GM21528 (cell line): ENCODE measurements at regions not wholly inside any gene's neighbourhood (a gene's known extent, or its start where the extent isn't known, plus 50 kb on each side); places are given as distances from the start of the nearest gene placed in this dataset.

Experiments used
- ATAC-seq: cut with Tn5 transposase; IDR thresholded peaks from one replicate; pipeline ENCODE4 v1.9.1; 2021; ENCODE audit warnings: mild to moderate bottlenecking, moderate library complexity; ENCODE audit not compliant: unreplicated experiment, low FRiP score

DNA sequence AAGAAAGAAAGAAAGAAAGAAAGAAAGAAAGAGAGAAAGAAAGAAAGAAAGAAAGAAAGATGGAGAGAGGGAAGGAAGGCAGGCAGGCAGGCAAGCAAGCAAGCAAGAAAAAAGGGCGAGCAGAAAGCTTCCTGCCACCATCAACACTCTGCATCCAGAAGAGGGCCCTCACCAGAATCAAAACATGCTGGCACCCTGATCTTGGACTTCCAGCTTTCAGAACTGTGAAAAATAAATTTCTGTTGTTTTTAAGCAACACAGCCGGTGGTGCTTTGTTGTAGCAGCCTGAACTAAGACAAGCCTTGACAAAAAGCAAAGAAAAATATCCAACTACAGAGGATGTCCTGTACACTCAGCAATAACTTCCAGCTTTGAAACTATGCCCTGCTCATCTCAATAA is 401.7 kb downstream of the LRATD1 start:
- no peak for ATAC-seq

- ATAC-seq, result no peak
Observed at GRCh38 chr2:15034860-15035259, 402.3 kb downstream of the LRATD1 start.

DNA sequence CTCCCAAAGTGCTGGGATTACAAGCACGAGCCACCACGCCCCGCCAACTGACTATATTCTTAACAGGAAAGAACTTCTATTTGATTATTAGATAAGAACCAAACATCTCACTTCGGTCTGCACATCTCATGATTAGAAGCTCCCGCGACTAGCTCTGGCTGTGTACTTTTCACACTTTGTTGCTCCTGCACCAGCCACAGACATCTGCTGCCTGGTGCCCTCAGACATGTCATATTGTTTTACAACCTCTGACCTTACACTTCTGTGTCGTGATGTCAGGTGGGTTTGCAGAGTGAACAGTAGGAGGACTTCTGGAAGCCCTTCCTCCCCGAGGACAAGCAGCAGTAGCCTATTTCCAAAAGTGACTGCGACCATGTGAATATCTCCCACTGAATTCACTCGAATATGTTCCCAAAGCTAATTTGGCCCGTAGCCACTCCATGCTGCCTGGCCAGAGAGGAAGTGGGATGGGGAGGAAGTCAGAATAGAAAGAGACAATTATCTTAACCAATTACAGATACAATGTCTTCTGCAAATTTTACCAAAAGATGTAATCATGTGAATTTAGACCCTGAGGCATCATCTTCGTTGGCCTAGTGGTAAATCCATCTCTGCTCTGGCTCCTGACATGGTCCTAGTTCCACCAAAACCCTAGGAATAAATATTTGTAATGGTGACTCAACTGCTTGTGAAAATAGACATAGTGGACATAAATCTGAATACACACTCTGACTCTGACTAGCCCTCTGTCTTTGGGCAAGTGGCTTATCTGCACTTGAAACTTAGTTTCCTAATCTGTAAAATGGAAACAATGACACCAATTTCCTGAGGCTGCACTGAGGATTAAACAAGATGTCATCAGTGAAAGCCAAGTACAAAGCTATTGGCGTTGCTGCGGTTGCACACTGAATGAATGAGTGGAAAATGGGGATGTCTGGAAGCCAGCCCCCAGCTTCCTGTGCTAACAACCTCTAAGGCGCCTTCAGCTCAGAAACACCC is 406.1 kb downstream of the LRATD1 start:
- ATAC-seq, result no peak

DNA sequence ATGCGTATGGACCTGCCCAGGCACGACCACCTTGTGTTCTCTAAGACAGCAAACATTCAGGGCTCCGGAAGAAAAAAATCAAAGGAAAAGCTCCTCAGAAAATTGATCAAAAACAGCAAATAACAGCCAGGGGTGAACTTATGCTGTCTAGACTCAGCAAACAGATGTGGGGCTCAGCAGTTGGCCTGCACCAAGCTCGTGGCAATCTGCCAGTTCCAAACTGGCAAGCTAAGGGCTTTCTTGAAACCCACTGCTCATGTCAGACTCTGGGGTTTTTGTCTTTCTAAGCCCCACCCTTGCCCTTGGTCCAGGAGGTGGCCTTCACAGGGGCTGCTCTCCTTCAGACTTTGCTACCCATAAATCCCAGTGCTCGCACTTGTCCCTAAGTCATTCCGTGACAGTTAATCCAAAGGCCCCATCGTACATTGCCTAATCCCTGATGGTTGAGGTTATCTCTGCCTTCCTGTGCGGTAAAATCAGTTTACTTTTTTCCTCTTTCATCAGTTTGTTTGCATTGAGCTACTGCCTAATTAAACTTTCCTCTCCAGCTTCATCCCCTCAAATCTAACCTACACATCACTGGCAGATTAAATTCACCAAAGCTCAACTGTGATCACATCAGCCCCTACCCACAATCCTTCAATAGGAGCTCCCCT is 408.0 kb downstream of the LRATD1 start:
- ATAC-seq, result no peak

DNA sequence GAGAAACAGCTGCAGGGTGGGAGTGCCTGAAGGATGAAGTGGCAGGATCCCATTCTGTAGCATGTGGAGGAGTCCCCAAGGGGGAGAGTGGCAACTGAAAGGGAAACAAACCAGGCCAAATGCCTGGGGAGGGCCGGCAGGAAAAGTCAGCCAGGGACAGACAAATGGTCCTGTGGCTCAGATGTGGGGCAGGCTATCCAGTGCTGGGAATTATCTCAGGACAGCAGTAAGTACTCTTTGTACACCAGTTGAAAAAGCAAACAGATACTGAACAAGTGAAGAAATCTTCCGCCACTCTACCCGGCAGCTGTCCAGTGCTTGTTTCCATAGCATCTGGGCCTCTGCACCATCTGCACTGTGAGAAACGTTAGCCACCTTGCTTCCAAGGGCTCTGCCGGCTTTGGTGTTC is 408.9 kb downstream of the LRATD1 start:
- ATAC-seq, result no peak

DNA sequence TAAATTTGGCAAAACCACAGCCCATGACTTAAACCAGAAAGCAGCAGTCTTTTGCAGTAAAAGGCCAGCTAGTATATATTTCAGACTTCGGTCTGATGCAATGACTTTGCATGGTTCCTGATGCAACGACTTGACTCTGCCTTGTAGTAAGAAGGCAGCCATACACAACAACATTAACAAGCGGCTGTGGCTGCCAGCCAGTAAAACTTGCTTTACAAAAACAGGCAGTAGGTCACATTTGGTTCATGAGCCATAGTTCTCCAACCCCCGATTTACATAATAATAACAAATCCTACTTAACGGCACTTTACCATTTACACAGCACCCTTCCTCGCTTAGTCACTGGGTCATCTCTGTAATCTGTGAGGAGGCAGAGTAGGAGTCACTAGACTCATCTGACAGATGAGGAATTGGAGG is 410.3 kb downstream of the LRATD1 start:
- no peak for ATAC-seq

DNA sequence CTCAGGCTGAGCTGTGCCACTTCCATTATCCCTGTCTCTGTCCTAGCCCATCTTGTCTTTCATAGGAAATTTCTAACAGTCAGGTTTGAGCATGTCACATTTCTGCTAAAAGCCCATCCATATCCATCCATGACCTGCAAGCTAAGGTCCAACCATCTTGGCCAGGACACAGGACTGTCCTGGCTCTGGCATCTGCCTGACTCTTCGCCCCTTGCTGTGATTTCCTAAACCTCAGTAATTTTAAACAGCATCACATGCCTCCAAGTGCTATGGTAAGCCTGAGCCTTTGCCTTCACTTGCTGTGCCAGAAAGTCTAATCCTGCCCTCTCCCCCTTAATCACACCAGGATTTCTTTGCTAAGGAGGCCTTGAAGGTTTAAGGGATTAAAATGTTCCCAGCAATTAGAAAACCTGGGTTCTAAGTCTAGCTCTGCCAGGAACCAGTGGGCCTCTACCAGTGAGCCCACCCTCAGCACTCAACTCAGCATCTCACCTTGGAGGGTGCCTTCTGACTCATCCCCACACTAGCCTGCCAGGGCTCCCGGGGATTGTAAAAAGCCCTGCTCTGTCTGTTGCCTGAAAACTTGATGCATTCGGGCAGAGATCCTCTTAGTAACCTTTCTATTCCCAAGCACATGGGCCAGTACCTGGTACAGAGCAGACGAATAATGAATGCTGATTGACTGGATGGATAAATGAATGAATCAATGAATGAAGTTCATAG is 411.0 kb downstream of the LRATD1 start:
- ATAC-seq, result no peak

GRCh38 chr2:15045054-15045453 is 412.5 kb downstream of the LRATD1 start:
- ATAC-seq, result no peak

DNA sequence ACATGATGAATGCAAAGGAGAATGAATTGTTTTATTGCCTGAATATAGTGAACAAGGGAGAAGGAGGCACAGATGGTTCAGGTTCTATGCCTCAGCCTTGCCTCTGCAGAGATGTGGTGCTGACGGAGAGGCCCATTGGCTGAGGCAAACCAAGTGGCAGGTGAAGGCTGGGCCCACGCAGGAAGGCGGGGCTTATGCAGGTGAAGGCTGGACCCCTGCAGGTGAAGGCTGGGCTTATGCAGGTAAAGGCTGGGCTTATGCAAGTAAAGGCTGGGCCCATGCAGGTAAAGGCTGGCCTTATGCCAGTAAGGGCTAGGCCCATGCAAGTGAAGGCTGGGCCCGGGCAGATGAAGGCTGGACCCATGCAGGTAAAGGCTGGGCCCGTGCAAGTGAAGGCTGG is 414.7 kb downstream of the LRATD1 start:
- ATAC-seq, result no peak

GRCh38 chr2:15048000-15048399 is 415.5 kb downstream of the LRATD1 start:
- no peak for ATAC-seq

DNA sequence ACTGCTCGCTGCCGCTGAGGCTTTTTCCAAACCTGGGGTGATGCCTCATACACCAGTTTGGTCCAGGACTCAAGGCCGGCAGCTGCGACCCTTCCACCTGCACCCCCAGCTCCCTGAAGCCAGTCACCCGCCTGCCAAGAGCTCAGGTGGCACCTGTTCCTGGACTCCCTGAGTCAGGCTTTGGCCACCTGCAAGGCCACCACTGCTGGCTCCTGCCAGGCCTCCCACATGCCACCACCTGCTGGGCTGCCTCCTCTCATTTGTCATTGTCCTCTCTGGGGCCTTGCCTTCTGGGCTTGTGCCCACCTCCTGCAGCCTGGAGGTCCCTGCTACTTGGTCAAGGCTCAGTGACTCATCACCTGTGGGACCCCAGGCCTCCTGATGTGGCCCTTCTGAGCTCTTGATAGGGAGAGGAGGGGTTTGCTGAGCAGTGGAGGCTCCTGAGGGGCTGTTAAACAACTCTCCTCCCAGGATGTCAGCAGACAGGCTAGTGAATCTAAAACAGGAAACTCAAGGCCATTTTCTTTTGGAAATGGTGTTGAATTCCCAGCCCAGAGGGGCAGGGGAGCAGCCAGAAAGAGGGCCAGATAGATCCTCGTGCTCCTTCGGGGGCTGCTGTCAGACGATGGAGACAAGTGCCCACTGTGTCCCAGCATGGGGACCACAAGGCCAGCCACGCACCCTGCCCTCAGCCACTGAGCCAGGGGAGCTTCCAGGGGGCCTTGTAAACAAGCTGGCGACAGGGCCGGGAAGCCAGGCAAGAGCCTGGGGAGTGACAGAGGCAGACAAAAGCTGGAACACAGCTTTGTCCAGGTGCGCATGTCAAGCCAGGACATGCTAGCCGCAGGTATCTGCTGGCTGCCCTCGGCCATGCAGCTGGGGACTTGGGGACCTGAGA is 416.8 kb downstream of the LRATD1 start:
- ATAC-seq, result no peak

DNA sequence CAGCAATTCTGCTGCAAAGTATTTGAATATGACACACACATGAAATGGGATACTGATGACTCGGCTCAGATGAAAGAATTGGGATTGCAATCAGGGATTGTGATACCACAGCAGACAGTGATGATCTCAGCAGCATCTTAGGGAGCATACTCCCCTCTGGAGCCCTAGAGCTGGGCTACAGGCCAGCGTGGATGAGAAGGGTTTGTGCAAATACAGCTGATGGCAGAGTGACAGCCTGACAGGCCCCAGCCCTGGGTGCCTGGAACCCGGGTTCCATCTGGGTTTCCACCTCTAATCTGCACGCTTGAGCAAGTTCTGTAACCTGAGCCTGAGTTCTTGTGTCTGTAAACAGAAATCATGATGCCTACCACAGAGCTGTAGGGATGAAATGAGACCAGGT is 418.0 kb downstream of the LRATD1 start:
- ATAC-seq, result no peak

- ATAC-seq, result no peak
Observed at GRCh38 chr2:15053542-15053941, 421.0 kb downstream of the LRATD1 start.

DNA sequence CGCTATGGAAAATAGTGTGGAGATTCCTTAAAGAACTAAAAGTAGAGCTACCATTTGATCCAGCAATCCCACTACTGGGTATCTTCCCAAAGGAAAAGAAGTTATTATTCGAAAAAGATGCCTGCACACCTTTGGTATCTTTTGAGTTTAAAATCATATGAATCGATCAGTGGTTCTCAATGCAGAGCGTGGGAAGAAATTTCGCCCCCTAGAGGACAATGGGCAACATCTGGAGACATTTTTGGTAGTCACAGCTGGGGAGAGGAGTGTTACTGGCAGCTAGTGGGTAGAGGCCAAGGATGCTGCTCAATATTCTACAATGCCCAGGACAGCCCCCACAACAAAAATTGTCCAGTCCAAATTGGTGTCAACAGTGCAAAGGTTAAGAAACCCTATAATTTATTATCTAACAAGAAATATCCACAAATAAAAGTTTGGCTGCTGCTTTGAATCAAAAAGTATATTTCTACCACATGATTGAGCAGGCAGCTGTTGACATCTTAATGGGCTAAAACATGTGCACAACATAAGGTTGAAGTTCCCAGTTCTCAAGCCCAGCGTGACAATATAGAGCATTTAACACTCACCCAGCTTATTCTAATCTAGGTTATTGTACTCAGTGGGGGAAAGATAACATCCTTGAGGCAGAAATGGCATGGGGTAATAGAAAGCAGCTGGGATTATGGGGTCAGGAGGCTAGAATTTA is 425.7 kb downstream of the LRATD1 start:
- peak; percentile 68 for ATAC-seq

DNA sequence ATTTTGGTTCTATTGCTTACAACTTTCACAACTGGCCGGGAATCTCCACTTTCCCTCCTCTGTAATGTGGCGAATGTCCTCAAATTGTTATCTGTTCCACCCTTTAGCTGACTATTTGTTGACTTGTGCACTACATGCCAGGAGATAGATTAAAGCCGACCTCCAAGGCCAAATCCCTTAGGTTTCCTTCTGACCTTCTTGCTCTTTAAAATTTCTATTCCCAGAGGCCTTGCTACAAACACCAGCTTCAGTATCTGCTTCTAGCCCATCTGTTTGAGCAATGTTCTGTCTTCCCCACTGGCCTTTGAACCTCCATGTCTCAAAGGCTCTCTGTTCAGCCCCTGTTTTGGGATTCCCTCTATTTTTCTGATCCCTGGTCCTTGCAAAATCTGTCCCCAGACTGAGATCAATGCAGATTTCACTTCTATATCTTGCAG is 426.2 kb downstream of the LRATD1 start:
- no peak for ATAC-seq

- ATAC-seq, result no peak
Observed at GRCh38 chr2:15059870-15060512, 427.5 kb downstream of the LRATD1 start.

DNA sequence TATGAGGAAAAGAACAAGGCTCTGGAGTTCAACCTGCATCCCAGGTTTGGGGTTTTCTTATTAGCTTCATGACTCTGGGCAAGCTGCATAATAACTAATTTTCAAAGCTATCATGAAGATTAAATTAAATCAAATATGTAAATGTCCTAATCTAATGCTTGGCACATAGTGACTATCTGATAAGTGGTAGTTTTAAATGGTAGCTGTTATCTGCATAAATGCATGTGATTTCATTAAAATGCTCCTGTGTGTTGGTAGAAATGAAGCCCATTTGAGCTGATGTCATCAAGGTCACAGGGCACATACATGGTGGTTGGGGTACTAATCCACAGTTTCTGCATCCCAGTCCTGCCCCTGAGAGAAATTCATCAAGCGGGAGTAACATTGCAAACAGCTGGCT is 428.8 kb downstream of the LRATD1 start:
- ATAC-seq, result no peak

GRCh38 chr2:15066138-15066537 is 433.6 kb downstream of the LRATD1 start:
- ATAC-seq, result no peak

DNA sequence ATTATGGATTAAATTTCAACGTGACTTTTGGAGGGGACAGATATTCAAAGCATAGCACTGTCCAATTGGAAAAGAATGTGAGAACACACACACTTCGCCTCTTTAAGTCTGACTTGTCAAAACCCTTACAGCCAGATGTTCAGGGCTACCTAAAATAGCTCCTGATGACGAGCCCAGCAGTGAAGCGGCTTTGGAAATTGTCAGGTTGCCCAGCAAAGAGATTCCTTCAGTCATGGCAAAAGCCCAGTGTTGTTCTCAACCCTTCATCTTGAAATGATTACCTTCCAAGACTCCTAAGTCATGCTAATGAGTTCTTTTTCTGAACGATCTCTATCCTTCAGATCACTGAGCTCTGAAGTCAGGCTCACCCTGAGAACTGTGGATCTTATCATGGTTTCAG is 436.6 kb downstream of the LRATD1 start:
- no peak for ATAC-seq
